HG02798 (cell line): ENCODE measurements at regions not wholly inside any gene's neighbourhood (a gene's known extent, or its start where the extent isn't known, plus 50 kb on each side); places are given as distances from the start of the nearest gene placed in this dataset.
"Not testable (repeated sequence)": the region's sequence is repeated elsewhere in the genome, so short reads cannot be mapped to it uniquely, and the experiment has no call there.

ENCODE experiments used
- ATAC-seq: cut with Tn5 transposase; IDR thresholded peaks from one replicate; pipeline ENCODE4 v1.9.1; 2021; ENCODE audit warnings: mild to moderate bottlenecking; ENCODE audit not compliant: unreplicated experiment, poor library complexity

DNA sequence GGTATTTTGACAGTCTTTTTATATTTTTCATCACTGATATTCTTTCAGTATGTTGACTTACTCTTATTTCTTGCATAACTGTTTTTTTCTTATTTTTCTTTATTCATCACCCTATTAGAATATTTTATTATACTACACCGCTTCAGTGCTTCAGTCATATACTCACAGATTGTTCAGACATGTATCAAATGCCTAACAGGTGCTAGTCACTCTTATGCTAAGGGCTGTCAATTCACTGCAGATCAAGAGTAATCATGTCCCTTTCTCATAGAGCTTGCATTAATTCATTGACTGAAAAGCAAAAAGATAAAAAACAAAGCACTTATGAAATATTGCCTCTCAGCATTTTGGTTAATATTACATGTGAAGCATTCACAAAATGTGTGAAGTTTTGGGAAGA, 1435.6 kb downstream of the STIM2 start:
- no peak for ATAC-seq

DNA sequence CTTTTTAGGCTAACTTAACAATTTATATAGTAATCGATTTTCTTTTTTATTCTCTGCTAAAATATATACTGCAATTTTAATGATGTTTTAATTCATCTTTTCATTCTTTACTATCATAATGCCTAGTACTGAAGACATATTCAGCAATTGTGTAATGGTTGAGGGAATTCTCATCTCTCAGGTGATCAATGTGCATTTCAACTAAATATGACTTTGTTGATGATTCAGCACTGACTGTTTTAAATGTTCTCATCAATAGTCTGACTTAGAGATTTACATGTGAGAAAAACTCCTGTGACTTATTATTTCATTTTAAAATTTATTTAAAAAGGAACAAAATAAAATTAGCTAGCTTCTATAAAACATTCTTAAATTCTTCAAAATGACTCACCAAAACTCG, 1450.3 kb downstream of the STIM2 start:
- ATAC-seq, result no peak

DNA sequence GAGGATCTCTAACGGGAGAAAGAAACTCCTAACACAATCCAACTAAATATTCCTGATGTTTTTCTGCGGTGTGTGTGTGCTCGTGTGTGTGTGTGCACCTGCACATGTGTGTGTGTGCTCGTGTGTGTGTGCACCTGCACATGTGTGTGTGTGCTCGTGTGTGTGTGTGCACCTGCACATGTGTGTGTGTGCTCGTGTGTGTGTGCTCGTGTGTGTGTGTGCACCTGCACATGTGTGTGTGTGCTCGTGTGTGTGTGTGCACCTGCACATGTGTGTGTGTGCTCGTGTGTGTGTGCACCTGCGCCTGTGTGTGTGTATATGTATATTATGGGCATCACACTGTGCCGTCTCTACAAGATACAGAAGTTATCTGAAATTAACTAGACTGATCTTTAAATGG, 1451.9 kb downstream of the STIM2 start:
- ATAC-seq, result not testable (repeated sequence)

DNA sequence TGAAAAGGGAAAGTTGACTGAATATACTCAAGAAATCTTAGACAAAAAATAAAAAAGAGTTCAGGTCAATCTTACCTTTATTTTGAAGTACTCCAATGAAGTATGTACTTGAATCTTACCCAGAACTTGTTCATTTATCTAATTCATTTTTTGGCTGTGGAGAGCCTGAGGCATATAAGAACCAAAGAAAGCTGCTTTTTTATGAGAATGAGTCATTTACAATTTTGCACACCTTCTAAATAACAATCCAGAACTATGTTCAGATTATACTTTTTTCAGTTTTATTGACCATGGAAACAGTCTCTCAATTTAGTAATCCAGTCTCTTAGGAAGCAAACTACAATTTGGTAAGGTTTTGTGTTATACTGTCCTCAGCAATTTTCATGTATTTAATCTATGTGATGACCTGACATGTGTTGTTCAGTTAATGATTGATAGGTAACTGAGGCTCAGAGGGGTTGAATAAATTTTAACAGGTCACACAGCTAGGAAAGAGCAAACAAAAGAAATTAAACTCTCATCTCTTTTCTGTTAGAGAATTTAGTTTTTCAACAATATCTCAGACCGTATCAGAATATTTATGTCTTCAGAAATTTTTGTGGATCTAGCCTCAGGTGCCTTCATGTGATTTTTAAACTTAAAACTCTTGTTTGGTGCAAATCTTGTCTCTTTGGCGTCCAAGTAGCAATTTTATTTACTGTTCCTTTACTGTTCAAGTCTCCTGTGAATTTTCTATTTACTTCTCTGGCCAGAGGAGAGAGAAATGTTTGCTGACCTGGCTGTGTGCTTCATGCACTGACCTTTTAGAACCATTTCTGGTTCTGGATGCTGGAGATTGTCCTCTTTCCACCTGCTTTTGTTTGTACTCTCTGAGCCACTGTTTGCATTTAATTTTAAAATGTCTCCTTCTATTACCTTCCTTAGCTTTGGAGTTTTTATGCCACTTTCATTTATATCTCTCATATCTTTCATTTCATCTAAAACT, 1453.4 kb downstream of the STIM2 start:
- ATAC-seq, result no peak

DNA sequence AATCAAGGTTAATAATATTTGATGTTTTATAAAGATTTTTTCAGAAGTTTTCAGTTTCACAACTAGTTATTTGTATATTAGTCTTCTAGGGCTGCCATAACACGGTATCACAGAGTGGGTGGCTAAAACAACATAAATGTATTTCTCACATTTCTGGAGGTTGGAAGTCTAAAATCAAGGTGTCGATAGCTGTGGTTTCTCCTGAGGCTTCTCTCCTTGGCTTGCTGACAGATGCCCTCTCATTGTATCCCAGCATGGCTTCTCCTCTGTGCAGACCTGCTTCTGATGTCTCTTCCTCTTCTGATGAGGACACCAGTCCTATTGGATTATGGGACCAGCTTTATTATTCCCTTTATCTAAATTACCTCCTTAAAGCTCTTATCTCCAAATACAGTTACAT, 1456.6 kb downstream of the STIM2 start:
- no peak for ATAC-seq

DNA sequence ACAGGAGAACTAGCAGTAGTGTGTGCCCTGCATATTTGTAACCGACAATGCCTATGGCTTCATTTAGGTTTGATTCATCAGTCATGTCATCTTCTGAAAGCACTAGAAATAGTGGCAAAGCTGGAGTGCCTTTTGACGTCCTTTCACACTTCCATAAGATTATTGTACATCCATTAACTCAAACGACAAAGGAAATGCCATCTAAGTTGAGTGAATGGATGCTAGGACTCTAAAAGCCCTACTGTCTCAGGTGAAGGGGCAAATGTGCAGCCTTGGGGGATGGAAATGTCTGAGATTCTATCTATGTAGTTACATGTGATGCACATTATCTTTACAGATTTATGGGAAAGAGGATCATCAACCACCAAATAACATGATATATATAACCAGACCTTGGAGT, 1473.6 kb downstream of the STIM2 start:
- no peak for ATAC-seq

DNA sequence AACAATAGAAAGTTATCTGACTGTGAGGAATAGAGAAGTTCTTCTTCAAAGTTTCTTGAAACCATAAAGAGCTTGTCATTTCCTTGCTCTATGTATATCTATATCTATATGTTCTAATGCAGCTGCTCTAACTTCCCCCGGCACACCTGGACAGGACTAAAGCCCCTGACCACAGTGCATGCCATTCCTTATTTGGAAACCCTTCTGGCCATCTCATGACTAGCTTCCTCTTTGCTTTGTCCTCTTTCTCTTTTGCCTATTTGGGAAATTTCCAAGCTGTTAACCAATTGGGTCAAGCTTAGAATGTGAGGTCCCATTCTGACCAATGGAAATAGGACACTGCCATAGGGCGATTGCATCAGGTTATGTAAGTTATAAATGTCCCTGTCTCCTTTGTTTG, 1481.1 kb downstream of the STIM2 start:
- ATAC-seq, result no peak

DNA sequence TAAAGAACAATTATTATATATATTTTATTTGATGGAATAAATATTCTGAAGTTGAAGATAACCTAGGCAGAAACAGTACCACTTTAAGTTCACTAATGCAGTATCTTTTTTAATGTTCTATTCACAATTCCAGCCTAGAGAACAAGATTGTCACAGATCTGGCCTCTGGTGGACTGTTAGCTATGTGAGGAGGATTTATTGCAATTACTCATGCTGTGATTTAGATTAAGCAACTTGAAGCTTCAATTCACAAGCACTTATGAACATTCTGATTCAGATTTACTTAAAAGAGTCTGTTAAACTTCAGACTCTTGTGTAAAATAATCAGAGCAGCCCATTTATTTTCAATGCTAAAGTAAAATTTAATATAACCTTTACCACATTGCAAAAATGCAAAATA, 1489.8 kb downstream of the STIM2 start:
- no peak for ATAC-seq

DNA sequence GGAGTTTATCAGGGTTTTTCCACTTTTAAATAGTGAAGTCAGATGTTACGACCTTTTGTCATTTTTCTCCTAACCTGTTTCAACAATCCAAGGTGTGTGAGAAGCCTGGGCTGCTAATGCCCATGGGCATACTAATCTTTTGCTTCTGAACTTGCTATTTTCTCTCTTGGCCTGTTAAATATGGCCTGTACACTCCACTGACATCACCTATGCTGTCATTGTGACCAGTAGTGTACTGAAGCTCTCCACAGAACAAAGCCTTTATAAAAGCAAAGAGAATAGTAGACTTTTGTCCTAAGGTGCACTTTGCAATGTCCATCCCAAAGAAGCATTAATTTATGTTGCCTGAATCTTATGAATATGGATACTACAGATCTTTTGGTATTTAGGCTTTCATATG, 1490.5 kb downstream of the STIM2 start:
- ATAC-seq, result no peak

DNA sequence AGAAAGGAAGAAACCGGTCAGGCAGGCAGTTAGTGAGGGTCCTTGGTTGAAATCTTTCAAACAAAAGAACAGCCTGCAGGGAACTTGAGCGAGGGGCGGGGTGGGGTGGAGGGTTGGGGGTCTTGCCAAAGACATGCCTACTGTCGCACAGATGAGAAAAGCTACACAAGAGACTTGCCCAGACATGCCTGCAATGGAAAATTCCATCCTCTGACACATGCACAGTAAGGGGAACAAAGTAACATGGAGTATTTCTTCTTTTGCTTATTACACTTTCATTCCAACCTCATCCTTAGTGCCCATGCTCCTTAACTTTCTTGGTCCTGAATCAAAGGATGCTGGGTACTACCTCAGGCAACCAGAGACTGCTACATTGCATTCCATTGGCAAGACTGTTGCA, 1491.2 kb downstream of the STIM2 start:
- no peak for ATAC-seq

DNA sequence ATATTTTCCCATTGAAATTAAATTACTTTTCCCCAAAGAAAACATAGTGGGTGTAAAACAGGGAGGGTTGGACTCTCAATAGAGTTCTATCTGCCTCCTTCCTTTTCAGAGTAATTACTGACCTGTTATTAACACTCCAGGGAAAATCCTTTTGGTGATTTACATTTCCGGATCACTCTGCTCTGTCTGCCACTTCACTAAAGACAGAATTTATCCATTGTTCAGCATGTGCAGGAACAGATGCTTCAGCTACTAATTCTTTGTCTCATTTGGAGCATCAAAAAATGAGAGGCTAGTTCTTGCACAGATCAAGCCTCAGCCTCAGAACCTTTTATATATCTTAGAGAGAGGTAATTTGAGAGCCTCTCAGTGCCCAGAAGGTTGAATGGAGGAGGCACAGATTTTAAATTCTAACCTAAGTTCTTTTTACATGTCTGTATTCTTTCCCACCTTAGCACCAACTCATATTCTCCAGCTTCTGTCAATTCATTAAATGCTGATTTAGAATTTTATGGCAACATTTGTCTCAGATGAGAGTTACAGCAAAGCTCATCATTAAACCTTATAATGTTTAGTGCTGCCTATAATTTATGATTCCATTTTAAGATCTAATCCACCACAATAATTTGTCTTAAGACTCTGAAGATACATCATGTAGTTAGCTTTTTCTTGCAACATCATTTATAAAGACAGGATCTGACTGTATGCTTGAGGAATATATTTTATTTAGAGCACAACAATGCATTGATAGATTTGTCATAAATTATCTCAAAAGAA, 1494.4 kb downstream of the STIM2 start:
- ATAC-seq, result no peak

DNA sequence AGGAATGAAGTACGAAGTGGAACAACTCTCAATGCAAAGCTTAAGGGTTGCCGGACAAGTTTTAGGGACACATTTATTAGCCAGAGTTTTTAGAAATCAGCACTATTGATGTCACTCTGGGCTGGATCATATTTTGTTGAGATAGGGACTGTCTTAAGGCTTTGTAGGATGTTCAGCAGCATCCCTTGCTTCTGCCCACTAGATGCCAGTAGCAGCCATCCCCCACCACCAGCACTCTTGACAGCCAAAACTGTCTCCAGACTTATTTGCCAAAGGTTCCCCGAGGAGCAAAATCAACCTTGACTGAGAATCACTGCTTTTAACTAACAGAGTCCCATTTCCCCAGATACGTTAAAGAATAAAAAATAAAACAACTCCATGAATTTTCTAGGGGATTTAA, 1497.3 kb downstream of the STIM2 start:
- no peak for ATAC-seq

DNA sequence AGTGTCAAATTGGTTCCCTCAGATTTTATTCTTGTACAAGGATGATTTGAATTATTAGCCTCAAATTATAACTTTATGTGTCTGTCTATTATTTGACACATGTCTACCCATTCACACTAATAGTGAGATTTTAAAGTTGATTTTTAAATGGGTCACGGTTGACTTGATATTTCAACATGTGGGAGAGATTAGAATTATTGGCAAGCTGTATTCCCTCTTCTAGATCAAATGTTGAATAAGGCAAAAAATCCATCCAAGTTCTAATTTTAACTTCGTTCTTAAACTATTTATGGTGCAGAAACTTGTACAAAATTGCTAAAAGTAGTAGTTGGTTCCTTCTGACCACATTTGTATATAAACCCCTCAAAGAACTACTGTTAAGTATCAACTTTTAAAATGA, 1498.0 kb downstream of the STIM2 start:
- no peak for ATAC-seq

DNA sequence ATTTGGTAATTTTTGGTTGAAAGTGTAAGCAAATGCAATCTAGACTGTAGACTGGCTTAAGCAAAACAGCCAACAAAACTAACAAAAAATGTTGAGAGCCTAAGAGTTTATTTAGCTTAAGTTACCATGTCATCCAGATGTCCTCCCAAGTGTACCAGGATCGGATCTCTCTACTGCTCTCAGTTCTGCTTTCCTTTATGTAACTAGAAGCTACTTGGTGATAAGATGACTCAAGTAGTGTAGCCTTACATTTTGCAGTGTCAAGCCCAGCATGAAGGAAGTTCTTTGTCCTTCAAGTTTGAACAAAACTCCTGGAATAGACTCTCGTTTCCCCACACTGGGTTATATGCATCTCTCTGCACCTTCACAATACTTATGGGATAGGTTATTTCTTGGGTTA, 1500.0 kb downstream of the STIM2 start:
- ATAC-seq, result no peak

DNA sequence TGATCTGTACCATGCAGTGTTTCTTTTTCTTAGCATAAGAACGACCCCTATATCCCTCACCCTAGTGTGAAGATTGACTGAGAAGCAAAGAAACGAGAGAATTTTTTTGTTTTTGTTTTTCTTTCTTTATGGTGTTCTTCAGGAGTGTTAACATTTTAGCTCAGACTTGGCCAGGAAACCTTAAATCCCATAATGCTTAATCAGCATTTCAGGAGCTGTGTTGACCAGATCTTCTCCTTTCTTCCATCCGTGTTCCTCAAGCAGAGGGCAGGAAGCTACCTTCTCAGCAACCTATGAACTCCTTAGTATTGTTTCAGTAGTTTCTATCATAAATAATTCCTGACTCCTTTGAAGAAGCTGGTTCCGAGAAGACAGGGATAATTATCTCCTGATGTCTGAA, 1501.5 kb downstream of the STIM2 start:
- no peak for ATAC-seq

DNA sequence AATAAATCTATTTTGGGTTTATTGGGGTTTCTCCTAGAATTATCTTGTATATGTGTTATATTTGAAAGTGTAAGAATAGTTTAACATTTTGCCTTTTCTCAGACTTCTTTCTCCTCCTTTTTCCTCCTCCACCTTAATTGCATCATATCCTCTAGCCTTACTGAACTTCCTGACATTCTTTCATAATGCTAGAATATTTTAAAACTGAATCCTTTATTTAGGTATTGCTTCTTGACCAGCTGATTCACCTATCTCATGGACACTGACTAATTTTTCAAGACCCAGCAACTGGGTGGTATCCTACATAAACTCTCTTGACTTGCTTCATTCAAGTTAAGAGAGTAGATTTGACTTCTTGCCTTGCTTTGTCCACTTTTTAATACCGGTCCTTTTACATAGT, 1508.9 kb downstream of the STIM2 start:
- no peak for ATAC-seq

DNA sequence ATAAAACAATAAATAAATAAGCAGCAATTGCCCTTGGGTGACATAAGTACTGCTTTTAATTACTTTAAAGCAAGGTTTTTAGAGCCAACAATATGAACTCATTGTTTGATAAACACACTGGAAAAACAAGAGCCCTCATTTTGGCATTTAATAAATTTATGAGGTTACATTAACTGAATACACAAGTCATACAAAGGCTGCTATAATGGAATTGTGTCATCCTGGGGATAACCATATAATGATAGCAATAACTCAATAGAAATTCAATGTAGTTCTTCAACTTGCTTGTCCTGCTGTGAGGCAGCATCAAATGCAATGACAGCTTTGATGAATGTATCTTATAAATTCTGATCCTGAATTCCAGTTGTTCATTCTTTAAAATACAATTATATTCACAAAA, 1512.5 kb downstream of the STIM2 start:
- no peak for ATAC-seq

DNA sequence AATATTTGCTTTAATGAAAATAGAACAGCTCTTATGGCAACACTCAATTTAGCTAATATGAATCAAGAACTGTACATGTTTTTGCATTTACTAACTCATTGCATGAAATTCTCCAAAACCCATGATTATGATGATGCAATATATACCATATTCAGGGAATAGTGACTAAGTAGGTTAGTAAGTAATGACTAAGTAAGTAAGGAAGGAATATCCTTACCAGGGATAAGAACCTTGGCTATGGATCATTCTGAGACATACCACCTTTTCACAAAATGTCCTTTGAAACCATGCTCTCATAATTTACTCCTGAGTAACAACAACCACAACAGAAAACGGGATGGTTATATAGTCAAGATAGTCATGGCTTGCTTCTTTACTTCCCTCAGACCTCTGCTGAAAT, 1513.0 kb downstream of the STIM2 start:
- ATAC-seq, result no peak

DNA sequence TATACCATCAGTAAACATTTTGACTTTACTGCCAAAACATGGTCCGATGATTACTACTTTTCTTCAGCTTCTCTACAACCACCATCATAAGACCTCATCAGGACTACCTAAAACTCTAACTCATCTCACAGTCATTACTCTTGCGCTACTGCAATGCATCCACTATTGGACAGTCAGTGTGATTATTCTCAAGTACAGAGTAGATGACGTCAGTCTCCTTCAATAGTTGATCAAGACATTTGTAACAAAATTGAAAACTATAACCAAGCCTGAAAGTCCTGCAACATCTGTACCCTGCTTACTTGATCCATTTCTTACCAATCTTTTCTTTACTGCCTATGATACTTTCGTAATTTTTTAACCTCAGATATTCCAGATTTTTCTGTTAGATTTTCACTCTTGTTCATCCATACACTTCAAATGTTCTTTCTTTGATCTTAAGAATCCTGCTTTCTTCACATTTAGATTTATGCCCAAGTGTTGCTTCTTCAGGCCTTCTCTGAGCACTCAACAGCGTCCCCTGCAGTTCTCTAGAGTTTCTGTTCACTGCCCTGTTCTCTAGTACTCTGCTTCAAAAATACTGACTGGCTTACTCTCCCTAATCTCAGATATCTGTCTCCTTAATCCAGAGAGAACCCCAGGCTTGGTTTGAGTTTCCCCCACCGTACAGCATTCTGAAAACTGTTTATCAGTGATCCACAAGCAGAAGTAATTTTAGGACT, 1517.6 kb downstream of the STIM2 start:
- no peak for ATAC-seq

DNA sequence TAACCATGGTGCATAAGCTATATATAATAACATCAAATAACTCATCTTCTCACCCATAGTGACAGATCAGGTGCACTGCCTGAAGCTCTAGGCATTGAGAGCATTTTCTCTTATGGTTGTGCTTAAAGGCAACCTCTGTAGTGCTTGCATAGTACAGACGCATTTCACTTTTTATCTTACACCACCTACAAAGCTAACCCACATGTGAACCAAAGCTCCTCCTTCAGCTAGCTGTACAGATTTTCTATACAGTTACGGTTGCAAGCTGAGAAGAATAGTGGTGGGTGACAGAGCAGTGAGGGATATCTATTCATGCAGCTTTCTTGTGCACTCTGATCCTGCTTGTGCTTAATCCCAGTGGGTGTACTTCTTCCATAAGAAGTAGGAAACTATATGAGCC, 1525.2 kb downstream of the STIM2 start:
- ATAC-seq, result no peak

DNA sequence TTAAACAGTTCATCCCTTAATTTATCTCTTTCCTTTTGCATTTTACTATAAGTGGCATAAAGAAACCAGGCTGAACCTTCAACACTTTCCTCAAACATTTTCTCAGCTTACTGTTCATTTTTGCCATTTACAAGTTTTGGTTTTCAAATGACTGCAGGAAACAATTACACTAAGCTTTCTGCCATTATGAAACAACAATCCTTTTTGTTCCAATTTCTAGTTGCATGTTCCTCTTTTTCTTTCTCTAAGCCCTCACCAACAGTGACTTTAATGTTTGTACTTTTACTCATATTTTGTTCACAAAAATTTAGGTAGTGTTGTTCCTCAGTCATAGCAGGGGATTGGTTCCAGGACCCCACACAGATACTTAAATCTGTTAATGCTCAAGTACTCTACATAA, 1526.1 kb downstream of the STIM2 start:
- ATAC-seq, result no peak
